ENCODE measurements at regions not wholly inside any gene's neighbourhood (a gene's known extent, or its start where the extent isn't known, plus 50 kb on each side); places are given as distances from the start of the nearest gene placed in this dataset.

- TF ChIP-seq, protein P1, sequence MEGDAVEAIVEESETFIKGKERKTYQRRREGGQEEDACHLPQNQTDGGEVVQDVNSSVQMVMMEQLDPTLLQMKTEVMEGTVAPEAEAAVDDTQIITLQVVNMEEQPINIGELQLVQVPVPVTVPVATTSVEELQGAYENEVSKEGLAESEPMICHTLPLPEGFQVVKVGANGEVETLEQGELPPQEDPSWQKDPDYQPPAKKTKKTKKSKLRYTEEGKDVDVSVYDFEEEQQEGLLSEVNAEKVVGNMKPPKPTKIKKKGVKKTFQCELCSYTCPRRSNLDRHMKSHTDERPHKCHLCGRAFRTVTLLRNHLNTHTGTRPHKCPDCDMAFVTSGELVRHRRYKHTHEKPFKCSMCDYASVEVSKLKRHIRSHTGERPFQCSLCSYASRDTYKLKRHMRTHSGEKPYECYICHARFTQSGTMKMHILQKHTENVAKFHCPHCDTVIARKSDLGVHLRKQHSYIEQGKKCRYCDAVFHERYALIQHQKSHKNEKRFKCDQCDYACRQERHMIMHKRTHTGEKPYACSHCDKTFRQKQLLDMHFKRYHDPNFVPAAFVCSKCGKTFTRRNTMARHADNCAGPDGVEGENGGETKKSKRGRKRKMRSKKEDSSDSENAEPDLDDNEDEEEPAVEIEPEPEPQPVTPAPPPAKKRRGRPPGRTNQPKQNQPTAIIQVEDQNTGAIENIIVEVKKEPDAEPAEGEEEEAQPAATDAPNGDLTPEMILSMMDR (IDR thresholded peaks at IDR 0.05) = no peak
- TF ChIP-seq POLR2A (IDR thresholded peaks at IDR 0.05) = no peak
These were observed 837.0 kb downstream of the PDHA2 start for GRCh38 chr4:96676754-96677435.
